K562 (cell line): ENCODE measurements at regions not wholly inside any gene's neighbourhood (a gene's known extent, or its start where the extent isn't known, plus 50 kb on each side); places are given as distances from the start of the nearest gene placed in this dataset.

Experiments
- C11orf30 ChIP-seq: fragments of 450-650 bp; IDR thresholded peaks from 2 replicates; pipeline ENCODE4 v1.6.1; 2016; ENCODE audit warnings: low read depth, mild to moderate bottlenecking
- CC2D1A ChIP-seq: fragments of 450-650 bp; IDR thresholded peaks from 2 replicates; pipeline ENCODE4 v1.6.1; 2017; ENCODE audit warnings: mild to moderate bottlenecking
- ERF ChIP-seq: fragments of 450-650 bp; formaldehyde crosslinking; IDR thresholded peaks from 2 replicates; pipeline ENCODE4 v1.4.0; 2020; ENCODE audit warnings: mild to moderate bottlenecking, mixed read lengths
- GTF2A2 ChIP-seq: IDR thresholded peaks from 2 replicates; pipeline ENCODE4 v1.6.1; 2016; ENCODE audit warnings: mild to moderate bottlenecking, missing genetic modification characterization, missing compliant biosample characterization
- KLF10 ChIP-seq: fragments of 250-450 bp; sonication (Bioruptor Pico); IDR thresholded peaks from 2 replicates; pipeline ENCODE4 v1.6.1; 2021; ENCODE audit warnings: matching md5 sums
- L3MBTL2 ChIP-seq: fragments of 450-650 bp; IDR thresholded peaks from 2 replicates; pipeline ENCODE4 v1.6.1; 2016; ENCODE audit warnings: mild to moderate bottlenecking, moderate library complexity
- LCOR ChIP-seq: sonication (generic); formaldehyde crosslinking; IDR thresholded peaks from 2 replicates; pipeline ENCODE4 v1.8.0; 2022; ENCODE audit warnings: mild to moderate bottlenecking, missing genetic modification reagents
- MIER1 ChIP-seq: fragments of 450-650 bp; IDR thresholded peaks from 2 replicates; pipeline ENCODE4 v1.6.1; 2016; ENCODE audit warnings: antibody characterized with exemption, mild to moderate bottlenecking, low read depth
- NUFIP1 ChIP-seq: fragments of 450-650 bp; IDR thresholded peaks from 2 replicates; pipeline ENCODE4 v1.6.1; 2018; ENCODE audit not compliant: partially characterized antibody
- RBM22 ChIP-seq: fragments of 200-400 bp; formaldehyde crosslinking; IDR thresholded peaks from 2 replicates; pipeline ENCODE4 v1.6.1; 2018; ENCODE audit warnings: low read length, low read depth; ENCODE audit not compliant: poor library complexity, severe bottlenecking
- RNF2 ChIP-seq: sonication (generic); IDR thresholded peaks from 2 replicates; pipeline ENCODE4 v1.6.1; 2016
- SP2 ChIP-seq: IDR thresholded peaks from 2 replicates; pipeline ENCODE4 v1.6.1; 2011; ENCODE audit warnings: mild to moderate bottlenecking, low read depth, low read length, moderate library complexity; ENCODE audit not compliant: poor library complexity, severe bottlenecking; ENCODE audit errors: extremely low read depth
- TAL1 ChIP-seq: fragments of 450-650 bp; IDR thresholded peaks from 2 replicates; pipeline ENCODE4 v1.6.1; 2016; ENCODE audit warnings: mild to moderate bottlenecking
- ZKSCAN3 ChIP-seq: fragments of 250-450 bp; sonication (Bioruptor Pico); IDR thresholded peaks from 2 replicates; pipeline ENCODE4 v1.4.0; 2020
- ZNF165 ChIP-seq: fragments of 250-450 bp; sonication (Bioruptor Pico); IDR thresholded peaks from 2 replicates; pipeline ENCODE4 v1.4.0; 2020; ENCODE audit warnings: borderline replicate concordance
- ZNF174 ChIP-seq: fragments of 250-450 bp; sonication (Bioruptor Pico); IDR thresholded peaks from 2 replicates; pipeline ENCODE4 v1.4.0; 2020; ENCODE audit warnings: mild to moderate bottlenecking
- ZNF224 ChIP-seq: sonication (generic); formaldehyde crosslinking; IDR thresholded peaks from 2 replicates; pipeline ENCODE4 v1.8.0; 2022; ENCODE audit warnings: mild to moderate bottlenecking, missing genetic modification reagents
- ZNF408 ChIP-seq: fragments of 250-450 bp; sonication (Bioruptor Pico); IDR thresholded peaks from 2 replicates; pipeline ENCODE4 v1.4.0; 2020; ENCODE audit warnings: low read depth, mild to moderate bottlenecking, moderate library complexity
- ZNF707 ChIP-seq: fragments of 250-450 bp; sonication (Bioruptor Pico); conservative IDR thresholded peaks from 2 replicates; pipeline ENCODE4 v1.8.0; 2022; ENCODE audit warnings: inconsistent platforms, mild to moderate bottlenecking, moderate library complexity
- ZNF76 ChIP-seq: fragments of 250-450 bp; sonication (Bioruptor Pico); IDR thresholded peaks from 2 replicates; pipeline ENCODE4 v1.4.0; 2020; ENCODE audit warnings: mild to moderate bottlenecking, moderate library complexity, borderline replicate concordance
- ZNF766 ChIP-seq: fragments of 200-800 bp; sonication (Bioruptor generic); conservative IDR thresholded peaks from 2 replicates; pipeline ENCODE4 v1.6.1; 2016; ENCODE audit warnings: missing genetic modification characterization, missing compliant biosample characterization
- TF ChIP-seq, protein P1 (sequence below): fragments of 250-450 bp; sonication (Bioruptor Pico); IDR thresholded peaks from 2 replicates; pipeline ENCODE4 v1.5.0; 2020; ENCODE audit warnings: mild to moderate bottlenecking, borderline replicate concordance
- TF ChIP-seq, protein P2 (sequence below): sonication (generic); formaldehyde crosslinking; IDR thresholded peaks from 2 replicates; pipeline ENCODE4 v1.8.1; 2022; ENCODE audit warnings: missing genetic modification reagents
- TF ChIP-seq, protein P3 (sequence below): sonication (generic); formaldehyde crosslinking; IDR thresholded peaks from 2 replicates; pipeline ENCODE4 v1.8.1; 2023; ENCODE audit warnings: mild to moderate bottlenecking, missing genetic modification reagents, moderate library complexity
- TF ChIP-seq, protein P4 (sequence below): fragments of 450-650 bp; formaldehyde crosslinking; conservative IDR thresholded peaks from 2 replicates; pipeline ENCODE4 v1.4.0; 2022; ENCODE audit warnings: mild to moderate bottlenecking, missing genetic modification characterization

GRCh38 chrX:40273356-40274050 lies 175.7 kb upstream of the BCOR start (continued):
- TF ChIP-seq, protein P1, sequence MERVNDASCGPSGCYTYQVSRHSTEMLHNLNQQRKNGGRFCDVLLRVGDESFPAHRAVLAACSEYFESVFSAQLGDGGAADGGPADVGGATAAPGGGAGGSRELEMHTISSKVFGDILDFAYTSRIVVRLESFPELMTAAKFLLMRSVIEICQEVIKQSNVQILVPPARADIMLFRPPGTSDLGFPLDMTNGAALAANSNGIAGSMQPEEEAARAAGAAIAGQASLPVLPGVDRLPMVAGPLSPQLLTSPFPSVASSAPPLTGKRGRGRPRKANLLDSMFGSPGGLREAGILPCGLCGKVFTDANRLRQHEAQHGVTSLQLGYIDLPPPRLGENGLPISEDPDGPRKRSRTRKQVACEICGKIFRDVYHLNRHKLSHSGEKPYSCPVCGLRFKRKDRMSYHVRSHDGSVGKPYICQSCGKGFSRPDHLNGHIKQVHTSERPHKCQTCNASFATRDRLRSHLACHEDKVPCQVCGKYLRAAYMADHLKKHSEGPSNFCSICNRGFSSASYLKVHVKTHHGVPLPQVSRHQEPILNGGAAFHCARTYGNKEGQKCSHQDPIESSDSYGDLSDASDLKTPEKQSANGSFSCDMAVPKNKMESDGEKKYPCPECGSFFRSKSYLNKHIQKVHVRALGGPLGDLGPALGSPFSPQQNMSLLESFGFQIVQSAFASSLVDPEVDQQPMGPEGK = no peak
- TF ChIP-seq C11orf30 (no peak), RBM22 (no peak), ZNF707 (CRISPR knock-in tag) (no peak), ZNF76 (CRISPR knock-in tag) (0 out of 2 replicates have a peak, but pooled peaks have one; percentile 23), RNF2 (peak; percentile 39; the same call in 1 of the 2 replicates), SP2 (no peak), LCOR (CRISPR knock-in tag) (0 out of 2 replicates have a peak, but pooled peaks have one; percentile 29), ZNF165 (no peak), ZNF224 (CRISPR knock-in tag) (no peak), MIER1 (no peak), TAL1 (peak; percentile 76), ZNF174 (CRISPR knock-in tag) (no peak), GTF2A2 (tag) (no peak), ZKSCAN3 (CRISPR knock-in tag) (no peak), ERF (CRISPR knock-in tag) (no peak), CC2D1A (no peak), L3MBTL2 (peak; percentile 94), KLF10 (CRISPR knock-in tag) (no peak), ZNF766 (CRISPR knock-in tag) (peak; percentile 77), ZNF408 (CRISPR knock-in tag) (no peak), NUFIP1 (no peak)
- TF ChIP-seq, protein P2, sequence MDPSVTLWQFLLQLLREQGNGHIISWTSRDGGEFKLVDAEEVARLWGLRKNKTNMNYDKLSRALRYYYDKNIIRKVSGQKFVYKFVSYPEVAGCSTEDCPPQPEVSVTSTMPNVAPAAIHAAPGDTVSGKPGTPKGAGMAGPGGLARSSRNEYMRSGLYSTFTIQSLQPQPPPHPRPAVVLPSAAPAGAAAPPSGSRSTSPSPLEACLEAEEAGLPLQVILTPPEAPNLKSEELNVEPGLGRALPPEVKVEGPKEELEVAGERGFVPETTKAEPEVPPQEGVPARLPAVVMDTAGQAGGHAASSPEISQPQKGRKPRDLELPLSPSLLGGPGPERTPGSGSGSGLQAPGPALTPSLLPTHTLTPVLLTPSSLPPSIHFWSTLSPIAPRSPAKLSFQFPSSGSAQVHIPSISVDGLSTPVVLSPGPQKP (CRISPR knock-in tag) = no peak
- TF ChIP-seq, protein P3, sequence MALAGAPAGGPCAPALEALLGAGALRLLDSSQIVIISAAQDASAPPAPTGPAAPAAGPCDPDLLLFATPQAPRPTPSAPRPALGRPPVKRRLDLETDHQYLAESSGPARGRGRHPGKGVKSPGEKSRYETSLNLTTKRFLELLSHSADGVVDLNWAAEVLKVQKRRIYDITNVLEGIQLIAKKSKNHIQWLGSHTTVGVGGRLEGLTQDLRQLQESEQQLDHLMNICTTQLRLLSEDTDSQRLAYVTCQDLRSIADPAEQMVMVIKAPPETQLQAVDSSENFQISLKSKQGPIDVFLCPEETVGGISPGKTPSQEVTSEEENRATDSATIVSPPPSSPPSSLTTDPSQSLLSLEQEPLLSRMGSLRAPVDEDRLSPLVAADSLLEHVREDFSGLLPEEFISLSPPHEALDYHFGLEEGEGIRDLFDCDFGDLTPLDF (CRISPR knock-in tag) = no peak
- TF ChIP-seq, protein P4, sequence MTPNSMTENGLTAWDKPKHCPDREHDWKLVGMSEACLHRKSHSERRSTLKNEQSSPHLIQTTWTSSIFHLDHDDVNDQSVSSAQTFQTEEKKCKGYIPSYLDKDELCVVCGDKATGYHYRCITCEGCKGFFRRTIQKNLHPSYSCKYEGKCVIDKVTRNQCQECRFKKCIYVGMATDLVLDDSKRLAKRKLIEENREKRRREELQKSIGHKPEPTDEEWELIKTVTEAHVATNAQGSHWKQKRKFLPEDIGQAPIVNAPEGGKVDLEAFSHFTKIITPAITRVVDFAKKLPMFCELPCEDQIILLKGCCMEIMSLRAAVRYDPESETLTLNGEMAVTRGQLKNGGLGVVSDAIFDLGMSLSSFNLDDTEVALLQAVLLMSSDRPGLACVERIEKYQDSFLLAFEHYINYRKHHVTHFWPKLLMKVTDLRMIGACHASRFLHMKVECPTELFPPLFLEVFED (CRISPR knock-in tag) = no peak
